ENCODE measurements at regions not wholly inside any gene's neighbourhood (a gene's known extent, or its start where the extent isn't known, plus 50 kb on each side); places are given as distances from the start of the nearest gene placed in this dataset.
"Not testable (repeated sequence)": the region's sequence is repeated elsewhere in the genome, so short reads cannot be mapped to it uniquely, and the experiment has no call there.

GRCh38 chr1:119250299-119250698 is 109.8 kb upstream of the WARS2 start:
- DNase-seq (ENCODE audit: low spot score), result no peak
- no peak for TF ChIP-seq CTCF (IDR thresholded peaks at IDR 0.05)
- no peaks in the 10 kb centered on the region for H3K4me1 Mint-ChIP-seq (ENCODE audit: low read depth)
- H3K27me3 Mint-ChIP-seq (ENCODE audit: low read depth), result peaks cover 3% of the 10 kb centered on the region
- H3K36me3 Mint-ChIP-seq (ENCODE audit: low read depth), result no peaks in the 10 kb centered on the region
- H3K4me3 Mint-ChIP-seq (ENCODE audit: unreplicated experiment), result no peak overlapping the region
- no peak overlapping the region for H3K27ac Mint-ChIP-seq (ENCODE audit: unreplicated experiment)
- H3K9me3 Mint-ChIP-seq (ENCODE audit: low read depth), result peaks cover 2% of the 10 kb centered on the region

- H3K4me1 Mint-ChIP-seq (ENCODE audit: low read depth), result no peaks in the 10 kb centered on the region
- no peak for DNase-seq (ENCODE audit: low spot score)
- no peaks in the 10 kb centered on the region for H3K27me3 Mint-ChIP-seq (ENCODE audit: low read depth)
- H3K4me3 Mint-ChIP-seq (ENCODE audit: unreplicated experiment), result no peak overlapping the region
- no peaks in the 10 kb centered on the region for H3K36me3 Mint-ChIP-seq (ENCODE audit: low read depth)
- peaks cover 2% of the 10 kb centered on the region for H3K9me3 Mint-ChIP-seq (ENCODE audit: low read depth)
- no peak for TF ChIP-seq CTCF (IDR thresholded peaks at IDR 0.05)
- no peak overlapping the region for H3K27ac Mint-ChIP-seq (ENCODE audit: unreplicated experiment)
These were observed 111.3 kb upstream of the WARS2 start for GRCh38 chr1:119251751-119252150.

GRCh38 chr1:119253366-119253765 is 112.9 kb upstream of the WARS2 start:
- no peak overlapping the region for H3K27ac Mint-ChIP-seq (ENCODE audit: unreplicated experiment)
- no peaks in the 10 kb centered on the region for H3K27me3 Mint-ChIP-seq (ENCODE audit: low read depth)
- peaks cover 2% of the 10 kb centered on the region for H3K9me3 Mint-ChIP-seq (ENCODE audit: low read depth)
- no peak for DNase-seq (ENCODE audit: low spot score)
- no peaks in the 10 kb centered on the region for H3K36me3 Mint-ChIP-seq (ENCODE audit: low read depth)
- H3K4me3 Mint-ChIP-seq (ENCODE audit: unreplicated experiment), result no peak overlapping the region
- TF ChIP-seq CTCF (IDR thresholded peaks at IDR 0.05), result no peak
- H3K4me1 Mint-ChIP-seq (ENCODE audit: low read depth), result no peaks in the 10 kb centered on the region

GRCh38 chr1:119254067-119254720 is 113.7 kb upstream of the WARS2 start:
- H3K4me3 Mint-ChIP-seq (ENCODE audit: unreplicated experiment), result no peak overlapping the region
- H3K36me3 Mint-ChIP-seq (ENCODE audit: low read depth), result no peaks in the 10 kb centered on the region
- no peak for DNase-seq (ENCODE audit: low spot score)
- no peaks in the 10 kb centered on the region for H3K4me1 Mint-ChIP-seq (ENCODE audit: low read depth)
- no peak for TF ChIP-seq CTCF (IDR thresholded peaks at IDR 0.05)
- H3K9me3 Mint-ChIP-seq (ENCODE audit: low read depth), result peaks cover 3% of the 10 kb centered on the region
- no peak overlapping the region for H3K27ac Mint-ChIP-seq (ENCODE audit: unreplicated experiment)
- no peaks in the 10 kb centered on the region for H3K27me3 Mint-ChIP-seq (ENCODE audit: low read depth)

- not testable (repeated sequence) for H3K27me3 Mint-ChIP-seq (ENCODE audit: low read depth); H3K4me3 Mint-ChIP-seq (ENCODE audit: unreplicated experiment)
These were observed 112.5 kb upstream of the HAO2 start for GRCh38 chr1:119256089-119256488.

GRCh38 chr1:119260506-119260905 is 108.1 kb upstream of the HAO2 start:
- H3K27me3 Mint-ChIP-seq (ENCODE audit: low read depth), result no peaks in the 10 kb centered on the region
- TF ChIP-seq CTCF (IDR thresholded peaks at IDR 0.05), result no peak
- no peak overlapping the region for H3K27ac Mint-ChIP-seq (ENCODE audit: unreplicated experiment)
- no peaks in the 10 kb centered on the region for H3K4me1 Mint-ChIP-seq (ENCODE audit: low read depth)
- H3K9me3 Mint-ChIP-seq (ENCODE audit: low read depth), result peaks cover 4% of the 10 kb centered on the region
- DNase-seq (ENCODE audit: low spot score), result no peak
- no peak overlapping the region for H3K4me3 Mint-ChIP-seq (ENCODE audit: unreplicated experiment)
- H3K36me3 Mint-ChIP-seq (ENCODE audit: low read depth), result no peaks in the 10 kb centered on the region

More at GRCh38 chr1:119256089-119256488, 112.5 kb upstream of the HAO2 start:
- not testable (repeated sequence) for H3K4me1 Mint-ChIP-seq (ENCODE audit: low read depth); DNase-seq (ENCODE audit: low spot score); H3K36me3 Mint-ChIP-seq (ENCODE audit: low read depth); H3K9me3 Mint-ChIP-seq (ENCODE audit: low read depth); H3K27ac Mint-ChIP-seq (ENCODE audit: unreplicated experiment)
